Dermis blood vessel endothelial cell (primary cell): ENCODE measurements at regions not wholly inside any gene's neighbourhood (a gene's known extent, or its start where the extent isn't known, plus 50 kb on each side); places are given as distances from the start of the nearest gene placed in this dataset.
"Not testable (repeated sequence)": the region's sequence is repeated elsewhere in the genome, so short reads cannot be mapped to it uniquely, and the experiment has no call there.

Experiments used
- DNase-seq: peaks from one replicate; pipeline ENCODE4 v3.0.0; 2010

DNA sequence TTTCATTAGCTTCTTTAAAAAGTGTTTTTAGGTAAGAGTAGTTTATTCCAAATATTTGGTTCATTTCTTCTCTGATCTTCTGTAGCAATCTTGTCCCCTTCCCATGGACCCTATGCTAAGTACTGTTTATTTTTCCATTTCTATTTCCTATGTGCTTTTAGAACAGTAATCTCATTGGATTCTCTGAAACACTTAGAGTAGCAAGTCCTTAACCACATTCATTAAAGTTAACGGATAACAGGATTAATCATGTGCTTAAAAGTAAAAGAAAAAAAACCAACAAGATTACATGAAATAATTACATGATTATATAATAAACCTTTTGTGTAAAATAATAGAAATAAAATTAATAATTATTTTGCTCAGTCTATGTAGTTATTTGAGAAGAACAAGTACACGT lies 929.7 kb downstream of the C4orf33 start:
- no peak for DNase-seq

DNA sequence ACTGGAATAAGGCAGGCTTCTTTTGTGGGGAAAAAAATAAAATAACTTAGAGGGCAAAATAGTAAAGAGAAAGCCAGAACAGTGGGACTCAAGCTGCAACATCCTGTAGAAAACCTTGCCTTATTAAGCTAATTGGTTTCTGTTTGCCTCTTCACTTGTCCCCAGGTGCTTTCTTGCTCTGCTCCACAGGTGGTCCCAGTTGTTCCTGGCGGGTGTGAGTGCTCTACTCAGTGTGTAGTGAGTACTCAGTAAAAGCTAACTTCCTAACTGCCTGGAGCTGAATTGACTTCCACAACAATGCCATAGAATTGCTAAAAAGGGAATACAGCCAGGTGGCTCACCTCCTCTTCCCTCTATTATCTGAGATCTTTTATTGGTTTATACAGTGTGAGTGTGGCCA lies 930.2 kb downstream of the C4orf33 start:
- DNase-seq = no peak

DNA sequence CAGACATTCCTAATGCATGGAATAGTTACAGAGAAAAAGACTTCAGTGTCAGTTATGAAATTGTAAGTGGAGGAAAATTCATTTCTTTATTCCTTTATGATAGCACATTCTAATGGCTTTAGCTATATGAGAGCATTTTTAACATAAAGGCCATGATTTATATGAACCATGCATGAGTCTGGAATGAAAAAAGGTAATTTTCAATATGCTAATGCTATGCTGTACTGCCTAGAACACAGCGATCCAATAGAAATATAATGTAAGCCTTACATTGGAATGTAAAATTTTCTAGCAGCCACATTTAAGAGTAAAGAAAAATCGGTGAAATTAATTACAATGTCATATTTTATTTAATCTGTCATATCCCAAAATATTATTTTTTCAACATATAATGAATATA lies 932.0 kb downstream of the C4orf33 start:
- no peak for DNase-seq

DNA sequence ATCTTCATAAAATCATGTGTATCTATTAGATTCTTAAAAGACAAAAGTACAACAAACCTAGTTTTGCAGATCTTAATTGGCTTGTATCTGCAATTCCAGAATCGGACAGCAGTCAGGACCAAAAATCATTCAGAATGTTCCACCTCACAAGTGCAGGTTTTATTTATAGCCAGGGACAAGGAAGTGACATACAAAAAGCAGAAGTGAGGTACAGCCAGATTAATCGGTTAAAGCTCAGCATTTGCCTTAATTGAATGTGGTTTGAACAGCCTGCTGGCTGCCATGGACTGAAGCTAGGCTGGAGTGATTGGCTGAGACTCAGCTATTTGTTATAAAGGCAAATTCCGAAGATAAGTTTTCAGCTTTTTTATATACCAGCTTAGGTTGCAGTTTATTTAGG lies 932.6 kb downstream of the C4orf33 start:
- no peak for DNase-seq

DNA sequence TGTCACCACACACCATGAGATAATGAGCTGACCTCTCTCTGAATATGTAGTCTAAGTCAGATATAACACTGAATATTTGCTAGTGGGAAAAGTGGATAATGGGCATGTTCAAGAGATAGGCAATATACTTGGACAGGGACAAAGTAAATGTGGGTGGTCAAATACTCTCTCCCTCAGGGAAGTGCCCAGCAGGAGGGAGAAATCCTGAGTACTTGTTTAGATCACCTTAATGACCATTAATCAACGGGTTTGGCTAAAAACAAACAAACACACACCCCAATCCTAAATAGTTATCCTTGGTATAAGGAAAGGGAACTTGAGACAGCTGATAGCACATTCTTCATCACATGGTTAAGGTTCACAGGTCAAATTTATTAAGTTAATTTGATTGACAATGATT lies 933.5 kb downstream of the C4orf33 start:
- no peak for DNase-seq

DNA sequence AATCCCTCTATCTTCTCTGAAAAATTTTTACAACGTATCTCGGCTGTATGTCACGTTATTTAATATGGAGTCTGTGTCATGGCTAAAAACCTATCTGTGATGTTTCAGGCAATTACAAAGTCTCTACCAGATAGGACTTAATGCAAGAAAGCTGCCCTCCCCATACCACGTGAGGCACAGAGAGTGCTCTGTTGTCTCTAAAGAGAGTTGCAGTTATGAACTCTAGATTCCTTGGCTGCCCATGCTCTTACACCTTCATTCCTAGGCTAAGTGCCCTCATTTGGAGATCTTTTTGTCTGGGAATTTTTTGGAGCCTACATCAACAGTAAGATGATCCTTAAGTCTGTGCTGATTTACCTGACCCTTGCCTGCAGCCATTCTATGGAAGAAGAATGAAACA lies 935.9 kb downstream of the C4orf33 start:
- DNase-seq = no peak

DNA sequence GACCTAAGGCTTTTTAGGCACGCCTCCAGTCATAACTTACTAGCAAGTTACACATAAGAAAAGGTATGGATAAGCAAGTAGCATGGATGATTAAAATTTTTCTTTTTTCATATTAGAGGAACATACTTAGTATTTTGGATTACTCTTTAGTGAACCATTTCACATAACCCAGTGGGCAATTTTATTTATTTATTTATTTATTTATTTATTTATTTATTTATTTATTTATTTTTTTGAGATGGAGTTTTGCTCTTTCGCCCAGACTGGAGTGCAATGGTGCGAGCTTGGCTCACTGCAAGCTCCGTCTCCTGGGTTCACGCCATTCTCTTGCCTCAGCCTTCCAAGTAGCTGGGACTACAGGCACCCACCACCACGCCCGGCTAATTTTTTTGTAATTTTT lies 937.7 kb downstream of the C4orf33 start:
- not testable (repeated sequence) for DNase-seq

DNA sequence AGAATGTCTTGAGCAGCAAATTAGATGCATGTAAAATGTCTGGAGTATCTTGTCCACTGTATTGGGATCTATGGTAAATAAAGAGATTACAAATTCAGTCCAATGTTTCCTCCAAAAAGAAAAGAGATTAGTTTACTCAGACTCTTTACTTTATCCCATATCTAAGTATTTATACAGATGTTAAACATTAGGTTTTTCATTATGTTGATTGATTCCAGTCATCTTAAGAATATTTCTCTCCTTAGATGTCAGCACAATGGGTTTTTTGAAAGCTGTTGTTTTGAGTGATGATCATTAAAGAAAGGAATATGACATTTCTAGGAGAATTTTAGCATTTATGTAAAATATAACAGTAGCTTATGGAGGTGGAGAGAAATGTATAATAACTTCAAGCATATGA lies 938.9 kb downstream of the C4orf33 start:
- no peak for DNase-seq

DNA sequence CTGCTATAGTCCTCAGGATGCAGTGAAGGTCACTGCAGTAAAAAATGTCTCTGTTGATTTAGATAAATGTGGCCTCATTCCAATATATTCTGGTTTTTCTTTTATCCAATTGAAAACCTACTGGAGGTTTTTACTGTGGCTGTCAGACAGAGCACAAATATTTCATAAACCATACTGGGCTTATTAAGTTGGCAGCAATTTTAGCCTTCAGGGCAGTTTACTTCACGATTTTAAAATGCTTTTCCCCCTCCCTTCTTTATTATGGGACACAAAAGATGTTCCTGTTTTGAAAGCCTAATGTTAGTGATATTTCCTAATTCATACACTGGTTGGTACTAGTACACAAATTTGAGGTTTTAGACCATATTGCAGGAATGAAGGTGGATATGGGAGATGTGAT lies 939.4 kb downstream of the C4orf33 start:
- DNase-seq = no peak

DNA sequence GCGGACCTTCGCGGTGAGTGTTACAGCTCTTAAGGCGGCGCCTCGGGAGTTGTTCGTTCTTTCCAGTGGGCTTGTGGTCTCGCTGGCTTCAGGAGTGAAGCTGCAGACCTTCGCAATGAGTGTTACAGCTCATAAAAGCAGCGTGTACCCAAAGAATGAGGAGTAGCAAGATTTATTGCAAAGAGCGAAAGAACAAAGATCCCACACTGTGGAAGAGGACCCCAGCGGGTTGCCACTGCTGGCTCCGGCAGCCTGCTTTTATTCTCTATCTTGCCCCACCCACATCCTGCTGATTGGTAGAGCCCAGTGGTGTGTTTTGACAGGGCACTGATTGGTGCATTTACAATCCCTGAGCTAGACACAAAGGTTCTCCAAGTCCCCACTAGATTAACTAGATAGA lies 941.9 kb downstream of the C4orf33 start:
- not testable (repeated sequence) for DNase-seq

DNA sequence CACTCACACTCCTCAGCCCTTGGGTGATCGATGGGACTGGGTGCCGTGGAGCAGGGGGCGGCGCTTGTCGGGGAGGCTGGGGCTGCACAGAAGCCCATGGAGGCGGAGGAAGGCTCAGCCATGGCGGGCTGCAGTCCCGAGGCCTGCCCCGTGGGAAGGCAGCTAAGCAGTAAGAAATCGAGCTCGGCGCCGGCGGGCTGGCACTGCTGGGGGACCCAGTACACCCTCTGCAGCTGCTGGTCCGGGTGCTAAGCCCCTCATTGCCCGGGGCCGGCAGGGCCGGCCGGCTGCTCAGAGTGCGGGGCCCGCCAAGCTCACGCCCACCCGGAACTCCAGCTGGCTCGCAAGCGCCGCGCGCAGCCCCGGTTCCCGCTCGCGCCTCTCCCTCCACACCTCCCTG lies 942.6 kb downstream of the C4orf33 start:
- not testable (repeated sequence) for DNase-seq

DNA sequence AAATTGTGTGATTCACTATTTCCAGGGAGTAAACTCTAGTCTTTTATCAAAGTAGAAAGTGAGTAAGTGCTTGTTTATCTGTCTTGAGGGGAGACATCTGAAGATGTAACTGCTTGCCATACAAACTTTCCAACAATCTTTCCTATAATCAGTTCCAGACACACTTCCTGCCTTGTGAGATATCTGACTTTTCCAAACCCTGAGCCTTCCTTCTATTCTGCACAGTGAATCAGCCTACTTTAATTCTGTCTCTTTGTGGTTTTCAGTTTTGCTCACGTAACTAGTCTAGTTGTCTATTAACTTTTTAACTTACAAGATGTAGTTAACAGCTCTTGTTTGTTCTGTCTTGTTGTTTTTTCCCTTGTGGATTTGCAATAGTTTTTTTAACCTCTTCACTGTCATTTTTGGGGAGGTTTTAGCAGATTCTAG lies 947.8 kb downstream of the C4orf33 start:
- no peak for DNase-seq

DNA sequence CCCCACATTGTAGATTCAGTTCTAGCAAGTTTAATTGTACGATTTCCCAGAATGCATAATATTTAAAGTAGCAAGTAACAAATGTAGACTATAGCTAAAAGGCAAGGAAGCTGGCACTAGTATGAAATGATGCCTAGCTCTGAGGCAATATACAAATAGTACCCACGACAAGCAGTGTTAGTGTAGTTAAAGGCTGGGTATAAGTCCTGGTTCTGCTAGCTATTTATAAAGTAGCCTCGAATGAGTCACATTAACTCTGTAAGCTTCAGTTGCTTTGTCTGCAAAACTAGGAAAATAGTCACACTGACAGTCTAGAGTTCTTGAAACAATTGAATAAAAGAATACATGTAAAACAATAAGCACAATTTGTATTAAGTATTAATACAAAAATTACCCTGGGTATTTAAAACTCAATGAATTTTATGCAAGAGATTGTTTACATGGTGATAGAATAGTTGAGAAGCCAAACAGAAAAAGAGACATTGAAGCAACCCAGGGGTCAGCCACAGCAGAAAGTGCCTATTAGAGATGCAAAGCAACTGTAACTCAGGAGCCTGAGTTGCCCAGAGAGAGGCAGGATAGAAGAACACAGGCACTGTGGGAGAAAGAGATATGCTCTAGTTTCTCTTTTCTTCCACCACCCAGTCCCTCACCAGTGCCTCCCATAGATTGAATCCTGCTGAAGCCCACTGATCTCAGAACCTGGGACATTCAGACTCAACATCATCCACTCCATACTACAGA lies 949.0 kb downstream of the C4orf33 start:
- no peak for DNase-seq

DNA sequence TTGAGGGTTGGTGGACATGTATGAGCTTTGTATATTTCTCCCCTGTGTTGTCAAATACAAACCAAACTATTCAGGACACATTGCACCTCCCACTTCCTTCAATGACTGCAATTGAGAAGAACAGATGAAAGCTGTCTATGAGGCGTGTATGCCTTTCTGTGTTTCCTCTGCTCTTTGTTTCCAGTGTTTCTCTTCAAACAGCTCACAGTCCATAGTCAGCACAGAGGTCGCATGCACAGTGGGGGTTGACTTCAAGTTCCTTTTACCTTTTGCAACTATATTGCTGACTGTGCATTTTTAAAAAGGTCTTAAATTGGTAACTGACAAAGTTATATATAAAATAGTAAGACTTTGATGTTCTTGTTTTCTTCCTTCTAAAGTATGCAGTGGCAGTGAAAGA lies 957.8 kb downstream of the C4orf33 start:
- no peak for DNase-seq

DNA sequence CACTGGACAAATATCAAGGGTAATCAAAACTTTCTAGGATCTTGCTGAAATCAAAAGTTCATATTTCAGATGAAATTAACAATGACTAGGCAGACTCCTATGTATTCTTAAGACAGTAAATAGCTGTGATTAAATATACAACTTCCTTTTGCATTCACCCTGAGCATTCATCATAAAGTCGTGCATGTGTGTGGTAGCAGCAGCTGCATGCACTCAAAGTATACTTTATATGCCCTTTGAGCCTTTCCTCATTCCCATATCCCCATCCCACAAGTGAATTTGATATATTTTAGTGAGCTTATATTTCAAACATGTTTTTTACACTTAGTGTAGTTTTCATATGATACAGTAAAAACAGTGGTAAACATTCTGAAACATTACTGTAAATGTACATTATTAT lies 959.0 kb downstream of the C4orf33 start:
- no peak for DNase-seq

DNA sequence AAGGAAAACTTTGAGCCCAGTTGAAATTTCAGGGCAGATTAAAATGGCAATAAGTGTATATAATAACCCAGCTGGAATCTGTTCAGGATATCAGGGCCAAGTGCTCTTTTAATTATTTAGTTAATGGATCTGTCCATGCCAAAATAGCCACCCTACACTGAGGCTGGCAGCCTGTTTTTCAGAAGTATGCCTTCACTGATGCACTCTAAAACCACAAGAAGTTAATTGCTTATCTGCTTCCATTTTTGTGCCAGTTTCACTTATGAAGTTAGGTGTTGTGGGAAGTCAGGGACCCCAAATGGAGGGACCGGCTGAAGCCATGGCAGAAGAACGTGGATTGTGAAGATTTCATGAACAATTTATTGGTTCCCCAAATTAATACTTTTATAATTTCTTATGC lies 960.3 kb downstream of the C4orf33 start:
- no peak for DNase-seq

DNA sequence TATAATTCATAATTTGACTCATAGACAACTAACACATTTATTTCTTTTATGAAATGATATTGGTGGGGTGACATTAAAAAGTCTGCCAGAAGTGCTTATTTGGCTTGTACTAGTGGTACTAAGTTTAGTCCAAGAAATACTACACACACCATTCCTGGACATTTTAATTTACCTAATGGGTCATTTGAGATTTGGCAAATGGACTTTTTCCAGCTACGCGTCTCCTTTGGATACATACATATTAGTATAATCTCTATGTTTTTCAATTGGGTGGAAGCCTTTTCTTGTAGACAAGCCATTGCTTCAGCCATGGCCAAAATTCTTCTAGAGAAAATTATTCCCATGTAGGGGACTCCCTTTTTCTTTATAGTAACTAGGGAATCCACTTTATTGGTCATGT lies 968.5 kb downstream of the C4orf33 start:
- no peak for DNase-seq

DNA sequence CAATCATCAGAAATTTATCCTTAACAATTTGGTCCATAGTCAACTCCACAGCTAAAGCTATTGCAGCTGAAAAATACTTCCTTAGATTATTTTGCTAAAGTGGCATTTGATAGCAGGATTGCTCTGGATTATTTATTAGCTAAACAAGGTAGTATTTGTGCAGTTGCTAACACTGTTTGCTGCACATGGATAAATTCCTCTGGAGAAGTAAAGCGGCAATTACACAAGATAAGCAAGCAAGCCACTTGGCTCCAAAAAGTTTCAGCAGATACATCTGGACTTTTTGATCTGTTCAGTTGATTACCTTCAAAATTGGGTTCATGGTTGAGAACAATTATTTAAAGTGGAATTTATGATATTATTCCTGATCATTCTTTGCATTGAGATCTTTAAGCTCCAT lies 971.5 kb downstream of the C4orf33 start:
- no peak for DNase-seq

DNA sequence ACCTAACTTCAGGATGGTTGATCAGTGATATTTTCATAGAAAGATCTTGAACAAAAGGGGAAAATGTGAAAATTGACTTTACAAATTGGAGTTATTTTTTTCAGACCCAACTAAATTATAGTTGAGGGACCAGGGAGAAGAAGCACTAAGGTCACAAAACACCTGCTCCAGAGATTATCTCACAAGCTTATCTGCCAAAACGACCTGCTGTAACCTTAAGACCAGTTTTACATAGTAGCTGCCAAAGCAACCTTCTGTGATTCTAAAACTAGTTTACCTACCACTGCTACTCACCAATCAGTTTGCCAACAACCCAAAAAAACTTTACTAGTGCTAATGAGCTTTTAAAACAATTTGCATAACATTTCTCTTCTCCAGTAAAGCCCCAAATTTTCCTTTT lies 972.1 kb downstream of the C4orf33 start:
- DNase-seq = no peak

DNA sequence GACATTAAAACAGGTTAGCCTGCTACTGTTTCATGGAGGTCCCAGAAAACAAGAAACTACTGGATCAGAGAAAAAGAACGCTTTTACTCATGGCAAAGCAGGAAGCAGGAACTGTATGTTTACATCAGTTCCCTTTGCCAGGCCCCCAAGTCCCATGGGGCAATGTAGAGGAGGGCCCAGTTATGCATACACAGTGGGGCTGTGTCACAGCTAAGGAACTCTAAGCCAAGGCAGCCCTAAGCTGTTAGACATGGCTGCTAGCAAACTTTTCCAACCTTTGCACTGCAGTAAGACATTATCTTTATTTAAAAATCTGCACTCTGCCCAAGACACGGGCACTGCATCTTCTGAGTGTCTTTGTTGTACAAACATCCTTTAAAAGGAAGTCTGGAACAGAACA lies 975.8 kb downstream of the C4orf33 start:
- DNase-seq = no peak

DNA sequence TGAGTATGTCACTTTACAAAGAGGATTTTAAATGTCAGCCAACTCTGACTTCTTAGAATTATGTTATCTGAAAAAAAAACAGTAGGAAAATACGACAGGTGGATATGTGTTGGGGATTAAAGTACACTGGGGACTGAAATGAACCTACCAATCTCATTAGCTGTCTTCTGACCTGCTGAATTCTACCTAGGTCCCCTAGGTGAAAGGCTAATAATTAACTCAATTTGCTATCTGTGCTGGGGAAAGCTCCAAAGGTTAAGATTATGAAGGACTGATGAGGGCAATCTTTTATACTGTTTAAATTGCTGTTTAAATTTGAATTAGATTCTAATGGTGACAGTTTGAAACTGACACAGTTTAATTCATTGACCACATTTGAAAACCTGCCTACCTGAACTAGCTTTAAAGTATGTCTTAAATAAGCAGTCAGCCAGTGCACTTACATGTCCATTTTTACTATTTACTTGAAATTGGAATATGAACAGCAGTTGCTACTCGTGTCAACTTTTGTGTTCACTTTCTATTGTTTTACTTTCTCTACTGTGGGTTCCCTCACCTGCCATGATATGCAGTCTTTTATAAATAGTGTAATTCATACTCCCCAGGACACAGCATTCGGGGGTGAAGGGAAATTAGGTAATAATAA lies 977.3 kb downstream of the C4orf33 start:
- no peak for DNase-seq

DNA sequence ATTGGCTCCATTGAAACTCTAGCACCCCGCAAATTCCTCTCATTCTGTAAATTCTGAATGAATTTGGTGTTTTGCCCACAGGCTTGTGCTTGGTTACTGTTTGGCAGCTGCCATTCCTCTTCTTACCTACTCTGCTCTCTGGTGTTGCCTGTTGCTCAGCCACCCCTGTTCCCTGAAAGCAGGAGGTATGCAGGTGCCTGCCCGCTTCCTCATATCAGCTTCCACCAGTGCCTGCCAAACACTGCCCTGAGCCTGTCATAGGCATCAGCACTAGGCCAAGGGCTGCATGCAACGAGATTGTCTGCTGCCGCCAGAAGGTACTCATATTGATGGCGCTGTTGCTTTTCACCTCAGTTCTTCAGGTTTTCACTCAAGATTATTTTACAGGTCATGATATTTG lies 978.1 kb downstream of the C4orf33 start:
- DNase-seq = no peak

DNA sequence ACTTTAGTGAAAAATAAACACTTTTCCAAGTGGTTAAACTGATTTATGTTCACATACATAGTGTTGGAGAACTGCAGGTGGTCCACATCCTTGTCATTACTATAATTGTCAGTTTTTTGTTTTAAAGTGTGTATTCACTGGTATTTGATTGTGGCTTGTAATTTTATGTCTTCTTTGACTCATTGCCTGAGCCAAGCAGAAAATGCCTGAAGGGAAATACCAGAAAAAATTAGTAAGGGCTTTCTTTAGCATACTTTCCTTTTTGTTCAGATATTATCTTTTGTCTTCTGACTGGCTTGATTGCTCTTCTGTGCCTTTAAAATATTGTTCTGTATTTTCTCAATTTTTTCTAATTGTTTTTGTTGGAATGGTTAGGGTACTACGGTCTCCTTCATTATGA lies 981.3 kb downstream of the C4orf33 start:
- no peak for DNase-seq

DNA sequence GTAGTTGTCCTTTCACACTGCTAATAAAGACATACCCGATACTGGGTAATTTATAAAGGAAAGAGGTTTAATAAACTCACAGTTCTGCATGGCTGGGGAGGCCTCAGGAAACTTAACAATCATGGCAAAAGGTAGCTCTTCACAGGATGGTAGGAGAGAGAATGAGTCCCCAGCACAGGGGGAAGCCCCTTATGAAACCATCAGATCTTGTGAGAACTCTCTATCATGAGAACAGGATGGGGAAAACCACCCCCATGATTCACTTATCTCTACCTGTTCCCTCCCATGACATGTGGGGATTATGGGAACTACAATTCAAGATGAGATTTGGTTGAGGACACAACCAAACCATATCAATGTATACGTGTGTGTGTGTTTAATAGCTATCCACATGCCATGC lies 983.1 kb downstream of the C4orf33 start:
- DNase-seq = not testable (repeated sequence)
